ENCODE measurements at regions not wholly inside any gene's neighbourhood (a gene's known extent, or its start where the extent isn't known, plus 50 kb on each side); places are given as distances from the start of the nearest gene placed in this dataset.

DNA sequence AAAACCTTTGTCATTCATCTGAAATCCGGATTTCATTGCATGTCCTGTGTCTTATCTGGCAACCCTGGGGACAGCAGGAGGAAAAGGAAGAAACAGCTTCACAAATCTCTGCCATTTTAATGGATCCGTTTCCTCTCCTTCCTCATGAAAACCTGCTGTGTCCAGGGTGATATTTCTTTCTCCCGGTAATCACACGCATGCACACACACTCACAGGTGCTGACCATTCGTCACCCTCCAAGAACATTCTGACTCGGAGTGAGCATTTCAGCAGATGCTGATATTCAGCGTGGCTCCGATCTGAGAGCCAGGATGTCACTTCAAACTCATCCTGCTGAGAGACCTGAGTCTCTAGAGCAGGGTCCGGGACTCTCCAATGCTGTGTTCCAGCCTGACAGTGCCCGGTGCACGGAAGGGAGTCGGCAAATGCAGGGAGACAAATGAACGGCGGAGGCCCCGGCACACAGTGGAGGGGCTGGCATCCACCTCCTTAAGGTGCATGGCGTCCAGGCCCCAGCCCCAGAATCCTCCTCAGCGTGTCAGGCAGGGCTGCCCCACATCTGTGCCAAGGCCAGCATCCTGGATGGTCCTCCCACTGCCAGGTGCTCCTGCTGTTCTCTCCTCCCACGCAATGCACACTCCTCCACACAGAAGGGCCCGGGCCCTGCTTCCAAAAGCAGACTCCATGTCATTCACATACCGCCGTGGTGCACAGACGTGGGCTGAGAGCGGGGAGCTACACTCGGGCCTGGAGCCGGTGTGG, 70.7 kb downstream of the RBFOX3 start:
- Histone ChIP-seq H3K79me1 (ENCODE audit: insufficient read depth, low read depth, low read length, poor library complexity, severe bottlenecking) (no peaks in the 10 kb centered on the region), H3K18ac (ENCODE audit: insufficient read length, low read depth, low read length) (no peak overlapping the region), H3T11ph (ENCODE audit: low read length) (no peak overlapping the region), H3K56ac (ENCODE audit: insufficient read length, low read depth, low read length) (no peak overlapping the region), H2BK20ac (ENCODE audit: low read depth, low read length, poor library complexity, severe bottlenecking) (no peak overlapping the region), H3K27ac (ENCODE audit: insufficient read length, low read depth, low read length) (no peak overlapping the region), H3K4me1 (ENCODE audit: insufficient read depth, low read length) (no peaks in the 10 kb centered on the region), H3K9ac (ENCODE audit: extremely low read depth, insufficient read length, low read length) (no peak overlapping the region), H3K23ac (ENCODE audit: insufficient read length, low read depth, low read length) (no peak overlapping the region), H3K14ac (ENCODE audit: insufficient read depth, low read length) (no peak overlapping the region), H4K8ac (replicated peaks; ENCODE audit: insufficient read length, low read depth, low read length) (no peak overlapping the region), H2BK12ac (ENCODE audit: insufficient read length, low read depth, low read length) (no peak overlapping the region), H3K4ac (ENCODE audit: low read depth, low read length) (no peak overlapping the region), H2BK5ac (ENCODE audit: insufficient read length, low read length) (no peak overlapping the region), H3K4me2 (ENCODE audit: insufficient read depth, insufficient read length, low read length) (no peak overlapping the region), H4K91ac (ENCODE audit: insufficient read length, low read depth, low read length) (no peak overlapping the region), H3K27me3 (ENCODE audit: insufficient read depth, low read length) (no peaks in the 10 kb centered on the region), H2BK120ac (ENCODE audit: low read depth, low read length, poor library complexity, severe bottlenecking) (no peak overlapping the region), H2BK15ac (ENCODE audit: low read depth, low read length) (no peak overlapping the region), H3K23me2 (ENCODE audit: insufficient read length, low read depth, low read length, poor library complexity, severe bottlenecking) (no peaks in the 10 kb centered on the region), H3K79me2 (ENCODE audit: insufficient read depth, low read length) (no peaks in the 10 kb centered on the region), H4K20me1 (ENCODE audit: control insufficient read depth, insufficient read depth, insufficient read length) (no peaks in the 10 kb centered on the region), H2AFZ (ENCODE audit: low read length) (no peak overlapping the region), H3K9me3 (ENCODE audit: control insufficient read depth, low read depth, low read length) (no peaks in the 10 kb centered on the region), H4K5ac (ENCODE audit: insufficient read length, low read depth, low read length) (no peak overlapping the region), H2AK5ac (ENCODE audit: insufficient read length, low read length) (no peak overlapping the region)
- H3K36me3 Mint-ChIP-seq (ENCODE audit: insufficient read depth in 1 of 3, low read depth in 3 of 3): no peaks in the 10 kb centered on the region
- no peak for DNase-seq
- TF ChIP-seq, protein P1, sequence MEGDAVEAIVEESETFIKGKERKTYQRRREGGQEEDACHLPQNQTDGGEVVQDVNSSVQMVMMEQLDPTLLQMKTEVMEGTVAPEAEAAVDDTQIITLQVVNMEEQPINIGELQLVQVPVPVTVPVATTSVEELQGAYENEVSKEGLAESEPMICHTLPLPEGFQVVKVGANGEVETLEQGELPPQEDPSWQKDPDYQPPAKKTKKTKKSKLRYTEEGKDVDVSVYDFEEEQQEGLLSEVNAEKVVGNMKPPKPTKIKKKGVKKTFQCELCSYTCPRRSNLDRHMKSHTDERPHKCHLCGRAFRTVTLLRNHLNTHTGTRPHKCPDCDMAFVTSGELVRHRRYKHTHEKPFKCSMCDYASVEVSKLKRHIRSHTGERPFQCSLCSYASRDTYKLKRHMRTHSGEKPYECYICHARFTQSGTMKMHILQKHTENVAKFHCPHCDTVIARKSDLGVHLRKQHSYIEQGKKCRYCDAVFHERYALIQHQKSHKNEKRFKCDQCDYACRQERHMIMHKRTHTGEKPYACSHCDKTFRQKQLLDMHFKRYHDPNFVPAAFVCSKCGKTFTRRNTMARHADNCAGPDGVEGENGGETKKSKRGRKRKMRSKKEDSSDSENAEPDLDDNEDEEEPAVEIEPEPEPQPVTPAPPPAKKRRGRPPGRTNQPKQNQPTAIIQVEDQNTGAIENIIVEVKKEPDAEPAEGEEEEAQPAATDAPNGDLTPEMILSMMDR (conservative IDR thresholded peaks at IDR 0.05): no peak
- H3K27ac Mint-ChIP-seq: no peak overlapping the region
- peaks cover 13% of the 10 kb centered on the region for H3K27me3 Mint-ChIP-seq (ENCODE audit: low read depth)
- WGBS (ENCODE audit: extremely low coverage, insufficient read length, low lambda C conversion rate): no CpG with 5 or more reads among the region's 25 CpGs
- H3K9me3 Mint-ChIP-seq: no peaks in the 10 kb centered on the region
- H3K4me3 Mint-ChIP-seq: no peak overlapping the region
- H3K4me1 Mint-ChIP-seq: peaks cover 0 to 5% of the 10 kb centered on the region in 2 experiments; a peak in 2 of 4 replicates

Data from H9 (cell line).